ENCODE measurements at regions not wholly inside any gene's neighbourhood (a gene's known extent, or its start where the extent isn't known, plus 50 kb on each side); places are given as distances from the start of the nearest gene placed in this dataset.

- TF ChIP-seq CTCF (conservative IDR thresholded peaks at IDR 0.05; ENCODE audit: low read depth, low read length) = no peak
- no peak for DNase-seq (ENCODE audit: low read depth)
- no peak overlapping the region for H3K4me3 ChIP-seq (ENCODE audit: low read length)
Measured at GRCh38 chr14:29175706-29176105, 409.1 kb downstream of the FOXG1 start.

- no peak overlapping the region for H3K4me3 ChIP-seq (ENCODE audit: low read length)
- DNase-seq (ENCODE audit: low read depth) = no peak
- TF ChIP-seq CTCF (conservative IDR thresholded peaks at IDR 0.05; ENCODE audit: low read depth, low read length) = no peak
Measured at GRCh38 chr14:29176876-29177275, 410.3 kb downstream of the FOXG1 start.

DNA sequence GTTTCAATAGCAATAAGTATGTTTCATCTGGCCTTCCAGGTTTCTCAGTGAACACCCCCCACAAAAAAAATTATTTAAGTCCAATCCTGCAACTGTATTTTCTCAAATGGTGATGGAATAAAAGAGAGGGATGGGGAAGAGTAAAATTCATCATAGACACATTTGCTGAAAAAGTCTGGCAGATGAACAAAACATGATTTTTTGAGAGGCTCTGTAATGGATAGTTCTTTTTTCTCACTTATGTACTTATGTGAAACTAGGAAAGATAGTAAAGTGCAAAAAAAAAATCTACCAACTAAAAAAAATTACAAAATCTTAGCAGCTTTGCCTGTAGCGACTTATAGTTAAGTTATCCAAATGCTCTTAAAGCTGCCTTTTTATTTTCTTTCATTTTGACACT is 412.4 kb downstream of the FOXG1 start:
- no peak overlapping the region for H3K4me3 ChIP-seq (ENCODE audit: low read length)
- no peak for DNase-seq (ENCODE audit: low read depth)
- TF ChIP-seq CTCF (conservative IDR thresholded peaks at IDR 0.05; ENCODE audit: low read depth, low read length) = no peak

GRCh38 chr14:29191092-29191491 is 424.5 kb downstream of the FOXG1 start:
- no peak for TF ChIP-seq CTCF (conservative IDR thresholded peaks at IDR 0.05; ENCODE audit: low read depth, low read length)
- H3K4me3 ChIP-seq (ENCODE audit: low read length) = no peak overlapping the region
- no peak for DNase-seq (ENCODE audit: low read depth)

DNA sequence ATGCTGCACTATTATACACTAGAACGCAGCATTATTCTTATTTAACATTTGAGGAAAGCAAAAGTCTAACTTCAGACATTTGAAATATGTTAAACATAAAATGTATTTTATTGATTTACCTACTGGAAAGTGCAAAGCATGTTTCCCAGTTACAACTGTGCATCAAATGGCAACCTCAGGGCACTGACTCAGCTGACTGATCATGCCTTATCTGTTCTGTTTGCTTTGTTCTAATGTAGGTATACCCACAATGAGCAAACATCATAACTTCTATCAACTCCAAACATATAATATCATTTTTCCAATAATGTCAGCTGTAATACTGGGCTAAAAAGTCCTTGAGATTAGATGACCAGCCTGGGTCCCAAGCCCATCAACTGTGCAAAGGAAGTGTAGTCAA is 431.0 kb downstream of the FOXG1 start:
- no peak for DNase-seq (ENCODE audit: low read depth)
- no peak for TF ChIP-seq CTCF (conservative IDR thresholded peaks at IDR 0.05; ENCODE audit: low read depth, low read length)
- no peak overlapping the region for H3K4me3 ChIP-seq (ENCODE audit: low read length)

GRCh38 chr14:29205658-29206057 is 439.1 kb downstream of the FOXG1 start:
- no peak overlapping the region for H3K4me3 ChIP-seq (ENCODE audit: low read length)
- no peak for DNase-seq (ENCODE audit: low read depth)
- TF ChIP-seq CTCF (conservative IDR thresholded peaks at IDR 0.05; ENCODE audit: low read depth, low read length) = no peak

DNA sequence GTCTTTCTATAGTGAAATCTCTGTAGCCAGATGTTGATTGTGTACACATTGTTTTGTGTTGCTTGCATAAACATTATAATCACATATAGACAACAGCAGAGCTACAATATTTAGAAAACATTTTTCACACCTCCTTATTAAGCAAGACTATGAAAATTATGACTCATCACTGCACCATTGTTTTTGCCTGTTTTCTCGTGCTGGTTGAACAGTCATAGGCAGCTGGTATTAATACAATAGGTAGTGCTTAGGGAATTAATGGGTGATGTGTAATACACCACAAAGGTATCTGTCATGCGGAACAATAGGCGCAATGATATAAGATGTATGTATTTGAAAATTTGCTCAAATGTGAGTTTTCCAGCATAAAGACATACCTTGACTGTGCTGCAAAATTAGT is 449.3 kb downstream of the FOXG1 start:
- no peak for TF ChIP-seq CTCF (conservative IDR thresholded peaks at IDR 0.05; ENCODE audit: low read depth, low read length)
- H3K4me3 ChIP-seq (ENCODE audit: low read length) = no peak overlapping the region
- DNase-seq (ENCODE audit: low read depth) = peak; percentile 34

Measured in retinal pigment epithelial cell (primary cell).